ENCODE measurements at regions not wholly inside any gene's neighbourhood (a gene's known extent, or its start where the extent isn't known, plus 50 kb on each side); places are given as distances from the start of the nearest gene placed in this dataset.

- TF ChIP-seq FOXP2 (optimal IDR thresholded peaks at IDR 0.05; ENCODE audit: borderline replicate concordance, extremely low read depth, extremely low read length, insufficient read depth) (no peak), POLR2AphosphoS5 (IDR thresholded peaks at IDR 0.05; ENCODE audit: low read depth, low read length) (no peak), SIN3A (IDR thresholded peaks at IDR 0.05; ENCODE audit: borderline replicate concordance, insufficient read depth, low read length) (no peak), REST (IDR thresholded peaks at IDR 0.05; ENCODE audit: insufficient read depth in 1 of 2, low read depth in 2 of 2, low read length in 2 of 2) (no peak), TAF1 (IDR thresholded peaks at IDR 0.05; ENCODE audit: borderline replicate concordance, insufficient read depth, low read length) (no peak)
These were observed 1118.5 kb upstream of the EYS start for GRCh38 chr6:66825539-66825938.

GRCh38 chr6:66814156-66814555 is 1107.1 kb upstream of the EYS start:
- TF ChIP-seq SIN3A (IDR thresholded peaks at IDR 0.05; ENCODE audit: borderline replicate concordance, insufficient read depth, low read length) (no peak), TAF1 (IDR thresholded peaks at IDR 0.05; ENCODE audit: borderline replicate concordance, insufficient read depth, low read length) (no peak), REST (IDR thresholded peaks at IDR 0.05; ENCODE audit: insufficient read depth in 1 of 2, low read depth in 2 of 2, low read length in 2 of 2) (no peak), POLR2AphosphoS5 (IDR thresholded peaks at IDR 0.05; ENCODE audit: low read depth, low read length) (no peak), FOXP2 (optimal IDR thresholded peaks at IDR 0.05; ENCODE audit: borderline replicate concordance, extremely low read depth, extremely low read length, insufficient read depth) (no peak)

GRCh38 chr6:66808771-66809170 is 1101.7 kb upstream of the EYS start:
- TF ChIP-seq FOXP2 (optimal IDR thresholded peaks at IDR 0.05; ENCODE audit: borderline replicate concordance, extremely low read depth, extremely low read length, insufficient read depth) = no peak
- TF ChIP-seq REST (IDR thresholded peaks at IDR 0.05; ENCODE audit: insufficient read depth in 1 of 2, low read depth in 2 of 2, low read length in 2 of 2) = no peak
- TF ChIP-seq TAF1 (IDR thresholded peaks at IDR 0.05; ENCODE audit: borderline replicate concordance, insufficient read depth, low read length) = no peak
- TF ChIP-seq POLR2AphosphoS5 (IDR thresholded peaks at IDR 0.05; ENCODE audit: low read depth, low read length) = no peak
- no peak for TF ChIP-seq SIN3A (IDR thresholded peaks at IDR 0.05; ENCODE audit: borderline replicate concordance, insufficient read depth, low read length)

- TF ChIP-seq FOXP2 (optimal IDR thresholded peaks at IDR 0.05; ENCODE audit: borderline replicate concordance, extremely low read depth, extremely low read length, insufficient read depth) (no peak), POLR2AphosphoS5 (IDR thresholded peaks at IDR 0.05; ENCODE audit: low read depth, low read length) (no peak), TAF1 (IDR thresholded peaks at IDR 0.05; ENCODE audit: borderline replicate concordance, insufficient read depth, low read length) (no peak), SIN3A (IDR thresholded peaks at IDR 0.05; ENCODE audit: borderline replicate concordance, insufficient read depth, low read length) (no peak), REST (IDR thresholded peaks at IDR 0.05; ENCODE audit: insufficient read depth in 1 of 2, low read depth in 2 of 2, low read length in 2 of 2) (no peak)
These were observed 1090.0 kb upstream of the EYS start for GRCh38 chr6:66796987-66797386.

- TF ChIP-seq SIN3A (IDR thresholded peaks at IDR 0.05; ENCODE audit: borderline replicate concordance, insufficient read depth, low read length) (no peak), POLR2AphosphoS5 (IDR thresholded peaks at IDR 0.05; ENCODE audit: low read depth, low read length) (no peak), FOXP2 (optimal IDR thresholded peaks at IDR 0.05; ENCODE audit: borderline replicate concordance, extremely low read depth, extremely low read length, insufficient read depth) (no peak)
These were observed 1081.6 kb upstream of the EYS start for GRCh38 chr6:66788579-66788978.
